ENCODE measurements at regions not wholly inside any gene's neighbourhood (a gene's known extent, or its start where the extent isn't known, plus 50 kb on each side); places are given as distances from the start of the nearest gene placed in this dataset.

GRCh38 chr18:29171892-29172755 is 995.2 kb upstream of the CDH2 start:
- TF ChIP-seq CTCF (conservative IDR thresholded peaks at IDR 0.05) (no peak), ZFX (IDR thresholded peaks at IDR 0.05) (no peak)
